Peyer's patch (tissue), 4 donors: ENCODE measurements at regions not wholly inside any gene's neighbourhood (a gene's known extent, or its start where the extent isn't known, plus 50 kb on each side); places are given as distances from the start of the nearest gene placed in this dataset.

ENCODE experiments used
- DNase-seq, 3 donors: peaks; one replicate each; pipeline ENCODE4 v3.0.0-alpha.2; 2017 to 2019
- H3K27ac ChIP-seq, 4 donors: fragments of 200-600 bp; sonication (generic); one replicate each; pipeline ENCODE4 v1.5.1; 2016 to 2019
- H3K27me3 ChIP-seq, 2 donors: fragments of 200-600 bp; sonication (generic); one replicate each; pipeline ENCODE4 v1.5.1; 2019
- H3K36me3 ChIP-seq, 3 donors: fragments of 200-600 bp; sonication (generic); one replicate each; pipeline ENCODE4 v1.5.1; 2016 to 2019
- H3K4me1 ChIP-seq, 4 donors: fragments of 200-600 bp; sonication (generic); one replicate each; pipeline ENCODE4 v1.5.1; 2016 to 2019
- H3K4me3 ChIP-seq, 4 donors: fragments of 200-600 bp; sonication (generic); 1 replicate in 3 of 4; 2 replicates in 1 of 4; pipeline ENCODE4 v1.5.1; 2016 to 2019; ENCODE audit warnings: mild to moderate bottlenecking in 1 of 4
- H3K9me3 ChIP-seq, 4 donors: fragments of 200-600 bp; sonication (generic); one replicate each; pipeline ENCODE4 v1.5.1; 2016 to 2019; ENCODE audit warnings: mild to moderate bottlenecking in 1 of 4
- POLR2A ChIP-seq, 2 donors: fragments of 450-650 bp; IDR thresholded peaks; one replicate each; pipeline ENCODE4 v1.5.1; 2017; ENCODE audit warnings: antibody characterized with exemption in 2 of 2, mild to moderate bottlenecking in 2 of 2, moderate library complexity in 2 of 2
- TF ChIP-seq, protein P1 (sequence below), 6 experiments: fragments of 450-650 bp in 4 of 6; fragments of 200-600 bp in 2 of 6; sonication (generic) in 1 of 6; IDR thresholded peaks; one replicate each; pipeline ENCODE4 v1.5.1; 2017 to 2019; ENCODE audit warnings: antibody characterized with exemption in 6 of 6, mild to moderate bottlenecking in 3 of 6, moderate library complexity in 1 of 6

DNA sequence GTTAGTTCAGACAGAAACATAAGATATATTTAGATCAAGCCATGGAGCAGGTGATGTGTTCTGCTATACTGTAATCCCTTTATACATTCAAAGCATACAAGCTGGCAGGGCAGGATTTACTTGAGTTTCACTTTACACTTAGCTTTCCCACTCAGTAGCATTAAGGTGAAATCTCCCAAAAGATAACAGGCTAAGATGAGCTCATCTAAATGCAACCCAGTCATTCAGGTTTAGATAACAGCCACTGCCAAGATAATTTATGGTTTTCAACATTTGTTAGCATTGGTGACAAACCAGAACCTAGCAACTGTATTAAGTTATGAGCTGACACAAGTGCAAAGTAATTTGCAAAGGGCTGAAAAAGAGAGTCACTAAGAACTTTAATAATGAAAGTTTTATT lies 925.1 kb upstream of the ATXN7L3B start:
- Histone ChIP-seq H3K36me3 (no peaks in the 10 kb centered on the region), H3K4me1 (no peaks in the 10 kb centered on the region), H3K27ac (no peak overlapping the region), H3K27me3 (no peaks in the 10 kb centered on the region), H3K9me3 (no peaks in the 10 kb centered on the region), H3K4me3 (no peak overlapping the region)
- no peak for TF ChIP-seq POLR2A (IDR thresholded peaks at IDR 0.05)
- TF ChIP-seq, protein P1, sequence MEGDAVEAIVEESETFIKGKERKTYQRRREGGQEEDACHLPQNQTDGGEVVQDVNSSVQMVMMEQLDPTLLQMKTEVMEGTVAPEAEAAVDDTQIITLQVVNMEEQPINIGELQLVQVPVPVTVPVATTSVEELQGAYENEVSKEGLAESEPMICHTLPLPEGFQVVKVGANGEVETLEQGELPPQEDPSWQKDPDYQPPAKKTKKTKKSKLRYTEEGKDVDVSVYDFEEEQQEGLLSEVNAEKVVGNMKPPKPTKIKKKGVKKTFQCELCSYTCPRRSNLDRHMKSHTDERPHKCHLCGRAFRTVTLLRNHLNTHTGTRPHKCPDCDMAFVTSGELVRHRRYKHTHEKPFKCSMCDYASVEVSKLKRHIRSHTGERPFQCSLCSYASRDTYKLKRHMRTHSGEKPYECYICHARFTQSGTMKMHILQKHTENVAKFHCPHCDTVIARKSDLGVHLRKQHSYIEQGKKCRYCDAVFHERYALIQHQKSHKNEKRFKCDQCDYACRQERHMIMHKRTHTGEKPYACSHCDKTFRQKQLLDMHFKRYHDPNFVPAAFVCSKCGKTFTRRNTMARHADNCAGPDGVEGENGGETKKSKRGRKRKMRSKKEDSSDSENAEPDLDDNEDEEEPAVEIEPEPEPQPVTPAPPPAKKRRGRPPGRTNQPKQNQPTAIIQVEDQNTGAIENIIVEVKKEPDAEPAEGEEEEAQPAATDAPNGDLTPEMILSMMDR (IDR thresholded peaks at IDR 0.05): no peak
- no peak for DNase-seq

DNA sequence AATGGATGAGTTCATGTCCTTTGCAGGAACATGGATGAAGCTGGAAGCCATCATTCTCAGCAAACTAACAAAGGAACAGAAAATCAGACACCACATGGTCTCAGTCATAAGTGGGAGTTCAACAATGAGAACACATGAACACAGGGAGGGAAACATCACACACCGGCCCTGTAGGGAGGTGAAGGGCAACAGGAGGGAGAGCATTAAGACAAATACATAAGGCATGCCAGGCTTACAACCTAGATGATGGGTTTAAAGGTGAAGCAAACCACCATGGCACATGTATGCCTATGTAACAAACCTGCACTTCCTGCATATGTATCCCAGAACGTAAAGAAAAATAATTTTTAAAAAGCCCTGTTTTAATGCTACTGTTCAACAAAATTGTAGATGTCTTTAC lies 914.2 kb upstream of the ATXN7L3B start:
- no peak for DNase-seq
- Histone ChIP-seq H3K9me3 (no peaks in the 10 kb centered on the region), H3K36me3 (no peaks in the 10 kb centered on the region), H3K27me3 (no peaks in the 10 kb centered on the region), H3K27ac (no peak overlapping the region), H3K4me1 (no peaks in the 10 kb centered on the region), H3K4me3 (no peak overlapping the region)
- TF ChIP-seq POLR2A (IDR thresholded peaks at IDR 0.05): no peak
- TF ChIP-seq, protein P1 (IDR thresholded peaks at IDR 0.05): no peak

DNA sequence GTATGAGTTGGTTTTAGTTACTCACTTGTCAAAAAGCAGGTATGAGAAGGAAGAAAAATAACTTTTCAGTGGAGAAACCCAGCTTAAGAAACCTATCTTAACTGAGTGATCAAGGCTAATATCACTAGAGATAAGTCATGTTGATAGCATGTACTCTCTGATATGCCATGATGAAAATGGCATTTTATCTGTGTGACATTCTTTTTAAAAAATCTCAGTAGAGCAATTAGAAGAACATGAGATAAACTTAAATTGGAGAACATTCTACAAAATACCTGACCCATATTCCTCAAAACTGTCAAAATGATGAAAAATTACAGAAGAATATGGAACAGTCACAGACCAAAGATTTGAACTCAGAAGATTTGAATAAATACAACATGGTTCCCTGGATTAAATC lies 912.4 kb upstream of the ATXN7L3B start:
- no peak for TF ChIP-seq POLR2A (IDR thresholded peaks at IDR 0.05)
- TF ChIP-seq, protein P1 (IDR thresholded peaks at IDR 0.05): no peak
- Histone ChIP-seq H3K4me1 (no peaks in the 10 kb centered on the region), H3K27me3 (no peaks in the 10 kb centered on the region), H3K4me3 (no peak overlapping the region), H3K27ac (no peak overlapping the region), H3K9me3 (no peaks in the 10 kb centered on the region), H3K36me3 (no peaks in the 10 kb centered on the region)
- no peak for DNase-seq

DNA sequence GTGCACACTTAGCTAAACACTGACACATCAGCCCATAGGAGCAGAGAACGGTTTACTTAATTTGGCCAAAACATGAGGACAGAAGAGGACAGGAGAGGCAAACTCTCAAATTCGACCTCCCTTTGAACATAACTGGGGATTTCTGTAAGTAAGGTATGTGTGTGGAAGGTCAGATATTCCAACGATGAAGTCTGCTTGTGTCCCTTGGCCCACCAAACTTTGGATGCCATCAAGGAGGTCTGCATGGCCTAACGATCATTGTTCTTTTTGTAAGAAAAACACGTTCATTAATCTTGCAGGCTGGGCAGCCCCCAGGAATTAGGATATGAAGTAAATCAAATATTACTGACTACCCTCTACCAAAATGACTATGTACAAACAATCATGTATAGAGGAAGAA lies 908.5 kb upstream of the ATXN7L3B start:
- TF ChIP-seq, protein P1 (IDR thresholded peaks at IDR 0.05): no peak
- TF ChIP-seq POLR2A (IDR thresholded peaks at IDR 0.05): no peak
- Histone ChIP-seq H3K4me3 (no peak overlapping the region), H3K27me3 (no peaks in the 10 kb centered on the region), H3K27ac (no peak overlapping the region), H3K36me3 (no peaks in the 10 kb centered on the region), H3K4me1 (no peaks in the 10 kb centered on the region), H3K9me3 (no peaks in the 10 kb centered on the region)
- no peak for DNase-seq

DNA sequence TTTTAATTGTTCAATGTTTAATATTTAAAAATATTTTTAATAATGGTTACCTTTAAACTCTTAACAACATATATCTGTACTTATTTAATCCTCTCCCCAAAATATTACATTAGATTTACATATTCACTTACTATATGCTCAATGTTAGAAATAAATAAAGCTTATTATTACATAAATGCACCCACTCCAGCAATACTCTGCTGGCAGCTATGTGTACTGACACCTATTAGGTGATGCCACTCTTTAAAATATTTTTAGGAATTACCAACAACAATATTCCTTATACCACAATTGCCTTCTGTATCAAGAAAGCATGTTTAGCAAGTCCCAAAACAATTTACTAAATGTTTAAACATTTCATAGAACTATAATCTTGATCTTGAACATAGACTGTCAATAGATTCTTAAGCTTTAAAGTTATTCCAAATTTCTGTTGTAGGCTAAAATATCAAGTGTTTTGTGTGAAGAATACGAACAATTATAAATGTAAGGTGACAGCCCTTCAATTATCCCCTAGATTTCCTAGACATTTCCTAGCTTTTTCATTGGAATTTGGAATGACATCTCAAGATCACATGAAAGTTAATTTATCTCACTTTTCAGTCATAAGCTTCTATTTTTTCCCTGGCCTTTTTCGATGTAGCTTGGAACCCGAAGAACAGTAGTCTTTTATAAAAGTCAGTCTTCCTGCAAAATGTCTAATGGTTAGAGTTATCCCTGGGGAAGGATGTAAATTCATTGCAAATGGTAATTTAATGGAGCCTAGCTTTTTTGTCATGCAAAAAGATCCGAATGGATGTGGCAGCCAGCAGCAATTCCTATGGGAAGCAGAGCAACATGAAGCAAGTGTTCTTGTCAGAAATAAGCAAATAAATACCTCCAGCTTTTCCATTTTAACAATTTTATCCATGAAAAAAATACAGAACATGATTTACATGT lies 907.5 kb upstream of the ATXN7L3B start:
- TF ChIP-seq, protein P1 (IDR thresholded peaks at IDR 0.05): no peak
- TF ChIP-seq POLR2A (IDR thresholded peaks at IDR 0.05): no peak
- Histone ChIP-seq H3K4me1 (no peaks in the 10 kb centered on the region), H3K9me3 (no peaks in the 10 kb centered on the region), H3K36me3 (no peaks in the 10 kb centered on the region), H3K27me3 (no peaks in the 10 kb centered on the region), H3K4me3 (no peak overlapping the region), H3K27ac (no peak overlapping the region)
- no peak for DNase-seq
